ENCODE measurements at regions not wholly inside any gene's neighbourhood (a gene's known extent, or its start where the extent isn't known, plus 50 kb on each side); places are given as distances from the start of the nearest gene placed in this dataset.

DNA sequence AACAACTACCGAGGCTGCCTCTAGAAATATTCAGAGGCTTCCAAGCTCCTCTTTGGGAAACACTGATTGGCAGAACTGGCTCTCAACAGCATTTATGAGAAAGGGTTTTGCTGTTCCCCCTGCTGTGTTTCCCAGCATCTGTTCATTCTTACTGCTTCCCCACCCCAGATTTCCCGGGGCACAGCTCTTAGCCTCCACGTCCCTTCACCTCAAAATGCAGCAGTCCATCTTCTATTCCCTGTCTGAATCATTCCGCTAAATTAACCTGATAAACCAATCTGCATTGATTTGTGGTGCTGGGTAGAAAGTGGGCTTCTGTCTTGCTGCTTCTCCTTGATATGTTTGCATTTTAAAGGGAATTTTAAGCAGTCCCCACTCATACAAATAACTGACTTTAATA, 67.4 kb downstream of the PLK2 start:
- no TSS peak for BruUV-seq (replicated peaks)

DNA sequence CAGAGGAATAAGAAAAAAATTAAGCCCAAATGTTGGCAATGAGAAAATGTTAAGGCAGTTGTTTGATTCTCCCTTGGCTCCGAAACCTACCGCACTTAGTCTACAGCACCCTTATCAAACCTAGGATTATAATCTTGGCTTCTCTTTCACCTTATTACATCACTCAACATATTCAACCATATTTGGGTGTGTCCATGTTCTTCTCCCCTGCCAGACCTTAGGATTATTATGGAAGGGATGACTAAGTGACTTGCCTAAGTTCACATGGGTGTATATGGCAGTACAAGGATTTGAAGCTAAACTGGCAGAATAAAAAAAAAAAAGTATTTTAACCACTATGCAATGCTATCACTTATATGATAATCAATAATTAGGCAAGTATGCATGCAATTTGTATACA, 76.4 kb downstream of the PLK2 start:
- Histone ChIP-seq H3K4me3 (ENCODE audit: low read depth, low read length, poor library complexity, severe bottlenecking) (no peak overlapping the region), H3K27ac (ENCODE audit: low read depth, low read length, poor library complexity, severe bottlenecking) (no peak overlapping the region), H3K27me3 (replicated peaks; ENCODE audit: insufficient read depth, low read depth, low read length, poor library complexity) (no peaks in the 10 kb centered on the region), H3K4me1 (ENCODE audit: insufficient read depth, low read length, poor library complexity, severe bottlenecking) (no peaks in the 10 kb centered on the region), H3K36me3 (ENCODE audit: insufficient read depth, low read length, poor library complexity, severe bottlenecking) (no peaks in the 10 kb centered on the region), H3K9me3 (ENCODE audit: low read depth, low read length, poor library complexity, severe bottlenecking) (peaks cover 14% of the 10 kb centered on the region)
- ChIA-PET POLR2A (ENCODE audit: low non-redundant PET) (no interaction called here), CTCF (no interaction called here)
- no TSS peak for BruUV-seq (replicated peaks)
- DNase-seq (ENCODE audit: low spot score): no peak
- TF ChIP-seq EZH2 (IDR thresholded peaks at IDR 0.05; ENCODE audit: borderline replicate concordance, low read depth, low read length, poor library complexity, severe bottlenecking): no peak
- TF ChIP-seq CTCF (conservative IDR thresholded peaks at IDR 0.05; ENCODE audit: low read depth, low read length): no peak
- intact Hi-C loops (cut with micrococcal nuclease; ENCODE audit: unreplicated experiment): no loop called here

More for the DNA sequence above, 67.4 kb downstream of the PLK2 start:
- Histone ChIP-seq H3K27ac (ENCODE audit: low read depth, low read length, poor library complexity, severe bottlenecking) (no peak overlapping the region), H3K9me3 (ENCODE audit: low read depth, low read length, poor library complexity, severe bottlenecking) (no peaks in the 10 kb centered on the region), H3K4me3 (ENCODE audit: low read depth, low read length, poor library complexity, severe bottlenecking) (no peak overlapping the region), H3K36me3 (ENCODE audit: insufficient read depth, low read length, poor library complexity, severe bottlenecking) (no peaks in the 10 kb centered on the region), H3K4me1 (ENCODE audit: insufficient read depth, low read length, poor library complexity, severe bottlenecking) (no peaks in the 10 kb centered on the region), H3K27me3 (replicated peaks; ENCODE audit: insufficient read depth, low read depth, low read length, poor library complexity) (no peaks in the 10 kb centered on the region)
- CTCF ChIA-PET: no interaction called here
- DNase-seq (ENCODE audit: low spot score): no peak
- no peak for TF ChIP-seq EZH2 (IDR thresholded peaks at IDR 0.05; ENCODE audit: borderline replicate concordance, low read depth, low read length, poor library complexity, severe bottlenecking)
- no peak for TF ChIP-seq CTCF (conservative IDR thresholded peaks at IDR 0.05; ENCODE audit: low read depth, low read length)
- intact Hi-C loops (cut with micrococcal nuclease; ENCODE audit: unreplicated experiment): no loop called here
- POLR2A ChIA-PET (ENCODE audit: low non-redundant PET): no interaction called here

GRCh38 chr5:58382131-58382534, 77.8 kb downstream of the PLK2 start:
- POLR2A ChIA-PET (ENCODE audit: low non-redundant PET): no interaction called here
- no peak for DNase-seq (ENCODE audit: low spot score)
- H3K4me1 ChIP-seq (ENCODE audit: insufficient read depth, low read length, poor library complexity, severe bottlenecking): no peaks in the 10 kb centered on the region
- peaks cover 14% of the 10 kb centered on the region for H3K9me3 ChIP-seq (ENCODE audit: low read depth, low read length, poor library complexity, severe bottlenecking)
- H3K4me3 ChIP-seq (ENCODE audit: low read depth, low read length, poor library complexity, severe bottlenecking): no peak overlapping the region
- no peak overlapping the region for H3K27ac ChIP-seq (ENCODE audit: low read depth, low read length, poor library complexity, severe bottlenecking)
- intact Hi-C loops (cut with micrococcal nuclease; ENCODE audit: unreplicated experiment): no loop called here
- TF ChIP-seq EZH2 (IDR thresholded peaks at IDR 0.05; ENCODE audit: borderline replicate concordance, low read depth, low read length, poor library complexity, severe bottlenecking): no peak
- TF ChIP-seq CTCF (conservative IDR thresholded peaks at IDR 0.05; ENCODE audit: low read depth, low read length): no peak
- CTCF ChIA-PET: no interaction called here
- no peaks in the 10 kb centered on the region for H3K36me3 ChIP-seq (ENCODE audit: insufficient read depth, low read length, poor library complexity, severe bottlenecking)
- H3K27me3 ChIP-seq (replicated peaks; ENCODE audit: insufficient read depth, low read depth, low read length, poor library complexity): no peaks in the 10 kb centered on the region
- no TSS peak for BruUV-seq (replicated peaks)
